H1 (cell line): ENCODE measurements at regions not wholly inside any gene's neighbourhood (a gene's known extent, or its start where the extent isn't known, plus 50 kb on each side); places are given as distances from the start of the nearest gene placed in this dataset.

Source experiments
- CTCF ChIA-PET: fragments of 300-600 bp; sonication (Branson Sonifier 250); formaldehyde crosslinking; loops from one replicate; lab custom pipeline; 2021; ENCODE audit not compliant: partially characterized antibody; lab: Charles Lee
- POLR2A ChIA-PET: fragments of 300-600 bp; sonication (Branson Sonifier 250); formaldehyde crosslinking; loops from one replicate; lab custom pipeline; 2021; ENCODE audit warnings: inconsistent platforms; ENCODE audit not compliant: partially characterized antibody; lab: Charles Lee
- DNase-seq, 2 experiments: peaks; one replicate each; pipeline versions ENCODE4 v3.0.0 to v3.0.0-alpha.2; 2010 to 2022; ENCODE audit warnings: low spot score in 2 of 2, low read depth in 1 of 2, mixed read lengths in 1 of 2
- FAIRE-seq: peaks from 2 replicates; lab custom pipeline; 2011; peaks lifted over from hg19 to GRCh38; lab: Jason Lieb, UNC
- H2AFZ ChIP-seq: 2 replicates; pipeline ENCODE4 v1.8.1; 2012; ENCODE audit warnings: low read length, inconsistent platforms
- H2AK5ac ChIP-seq: 2 replicates; pipeline ENCODE4 v1.6.1; 2013; ENCODE audit warnings: low read depth, low read length
- H2BK120ac ChIP-seq: replicated peaks from 2 replicates; pipeline ENCODE3; 2013; ENCODE audit warnings: low read depth, low read length, inconsistent platforms
- H2BK12ac ChIP-seq: 2 replicates; pipeline ENCODE4 v1.6.1; 2013; ENCODE audit warnings: low read depth, low read length
- H2BK15ac ChIP-seq: 2 replicates; pipeline ENCODE4 v1.6.1; 2013; ENCODE audit warnings: low read length
- H2BK20ac ChIP-seq: 2 replicates; pipeline ENCODE4 v1.6.1; 2013; ENCODE audit warnings: low read length
- H2BK5ac ChIP-seq: 2 replicates; pipeline ENCODE4 v1.6.1; 2013; ENCODE audit warnings: low read depth, low read length
- H3K14ac ChIP-seq: 2 replicates; pipeline ENCODE4 v1.6.1; 2013; ENCODE audit warnings: inconsistent platforms; ENCODE audit not compliant: insufficient read length
- H3K18ac ChIP-seq: 2 replicates; pipeline ENCODE4 v1.6.1; 2013; ENCODE audit warnings: low read length; ENCODE audit errors: extremely low read depth
- H3K23ac ChIP-seq: 2 replicates; pipeline ENCODE4 v1.6.1; 2013; ENCODE audit warnings: inconsistent platforms; ENCODE audit not compliant: insufficient read length
- H3K23me2 ChIP-seq: 2 replicates; pipeline ENCODE4 v1.6.1; 2013; ENCODE audit warnings: low read depth, low read length
- H3K27ac ChIP-seq: 2 replicates; pipeline ENCODE4 v1.6.1; 2011; ENCODE audit warnings: low read depth, low read length, inconsistent platforms
- H3K27me3 ChIP-seq, 4 experiments: replicated peaks in 1 of 4; 1 replicate in 1 of 4; 2 replicates in 3 of 4; pipeline versions ENCODE4 v1.6.1 to v1.8.1; 2011 to 2013; ENCODE audit warnings: low read length in 3 of 4, mild to moderate bottlenecking in 3 of 4, inconsistent platforms in 2 of 4, mixed read lengths in 2 of 4, moderate library complexity in 1 of 4; ENCODE audit not compliant: control insufficient read depth in 3 of 4, insufficient read depth in 3 of 4; ENCODE audit errors: extremely low read depth in 1 of 4
- H3K36me3 ChIP-seq, 4 experiments: 2 replicates each; pipeline versions ENCODE4 v1.6.1 to v1.8.1; 2011 to 2013; ENCODE audit warnings: mild to moderate bottlenecking in 4 of 4, low read length in 3 of 4, moderate library complexity in 2 of 4, control low read depth in 1 of 4, inconsistent platforms in 1 of 4; ENCODE audit not compliant: insufficient read depth in 4 of 4, control insufficient read depth in 2 of 4
- H3K4ac ChIP-seq: replicated peaks from 2 replicates; pipeline ENCODE3; 2013; ENCODE audit warnings: low read length, low read depth, mixed read lengths, inconsistent platforms; ENCODE audit not compliant: insufficient read length
- H3K4me1 ChIP-seq, 4 experiments: replicated peaks in 1 of 4; 1 replicate in 1 of 4; 2 replicates in 3 of 4; pipeline versions ENCODE4 v1.6.1 to v1.8.1; 2011 to 2013; ENCODE audit warnings: low read length in 3 of 4, inconsistent platforms in 2 of 4, mixed read lengths in 1 of 4; ENCODE audit not compliant: insufficient read depth in 4 of 4, control insufficient read depth in 3 of 4
- H3K4me2 ChIP-seq, 2 experiments: 2 replicates each; pipeline versions ENCODE4 v1.6.1 to v1.8.1; 2011 to 2013; ENCODE audit warnings: low read depth in 2 of 2, low read length in 2 of 2, control low read depth in 1 of 2, inconsistent platforms in 1 of 2, mild to moderate bottlenecking in 1 of 2; ENCODE audit not compliant: insufficient read depth in 1 of 2
- H3K4me3 ChIP-seq, 4 experiments: fragments of 200-600, 300-600 bp in 1 of 4; sonication (generic), shearing (Covaris generic), sonication (Bioruptor Twin) in 1 of 4; 2 replicates each; pipeline versions ENCODE4 v1.5.1 to v1.8.1; 2011 to 2016; ENCODE audit warnings: low read length in 4 of 4, low read depth in 3 of 4, control low read depth in 2 of 4, inconsistent platforms in 2 of 4, mild to moderate bottlenecking in 2 of 4, mixed read lengths in 1 of 4, moderate library complexity in 1 of 4; ENCODE audit not compliant: insufficient read depth in 2 of 4; ENCODE audit errors: extremely low read depth in 1 of 4
- H3K56ac ChIP-seq: replicated peaks from 2 replicates; pipeline ENCODE3; 2013; ENCODE audit warnings: low read depth, mild to moderate bottlenecking, mixed read lengths, low read length, inconsistent platforms; ENCODE audit not compliant: insufficient read length
- H3K79me1 ChIP-seq: 2 replicates; pipeline ENCODE4 v1.6.1; 2013; ENCODE audit warnings: low read depth, low read length, control low read depth
- H3K79me2 ChIP-seq, 2 experiments: 2 replicates each; pipeline versions ENCODE4 v1.6.1 to v1.8.1; 2012 to 2013; ENCODE audit warnings: low read length in 2 of 2, mild to moderate bottlenecking in 2 of 2, inconsistent platforms in 1 of 2; ENCODE audit not compliant: insufficient read depth in 2 of 2, control insufficient read depth in 1 of 2
- H3K9ac ChIP-seq, 4 experiments: replicated peaks in 1 of 4; 1 replicate in 1 of 4; 2 replicates in 3 of 4; pipeline versions ENCODE4 v1.6.1 to v1.8.1; 2011 to 2013; ENCODE audit warnings: low read depth in 3 of 4, low read length in 3 of 4, control low read depth in 2 of 4, mild to moderate bottlenecking in 2 of 4, moderate library complexity in 2 of 4, inconsistent platforms in 1 of 4; ENCODE audit errors: extremely low read depth in 1 of 4
- H3K9me3 ChIP-seq, 2 experiments: 2 replicates each; pipeline versions ENCODE4 v1.6.1 to v1.8.1; 2012 to 2013; ENCODE audit warnings: mild to moderate bottlenecking in 2 of 2, moderate library complexity in 2 of 2, control low read depth in 1 of 2, inconsistent platforms in 1 of 2, low read depth in 1 of 2, low read length in 1 of 2, mixed read lengths in 1 of 2; ENCODE audit not compliant: insufficient read depth in 2 of 2
- H4K20me1 ChIP-seq, 2 experiments: replicated peaks in 1 of 2; 2 replicates each; pipeline versions ENCODE3 to v1.8.1; 2011 to 2013; ENCODE audit warnings: inconsistent platforms in 2 of 2, low read length in 2 of 2, mild to moderate bottlenecking in 1 of 2; ENCODE audit not compliant: insufficient read depth in 2 of 2, control insufficient read depth in 1 of 2
- H4K5ac ChIP-seq: 2 replicates; pipeline ENCODE4 v1.6.1; 2013; ENCODE audit warnings: low read length, low read depth, mixed read lengths, inconsistent platforms; ENCODE audit not compliant: insufficient read length
- H4K8ac ChIP-seq: 2 replicates; pipeline ENCODE4 v1.8.0; 2013; ENCODE audit warnings: mild to moderate bottlenecking, moderate library complexity, low read length, inconsistent platforms; ENCODE audit not compliant: insufficient read depth; ENCODE audit errors: extremely low read depth
- H4K91ac ChIP-seq: replicated peaks from 2 replicates; pipeline ENCODE3; 2013; ENCODE audit warnings: low read length, mixed read lengths, inconsistent platforms; ENCODE audit not compliant: insufficient read length
- ASH2L ChIP-seq: fragments of 200-600, 300-600 bp; sonication (generic); IDR thresholded peaks from one replicate; pipeline ENCODE4 v1.7.1; 2017; ENCODE audit warnings: low read length
- CHD1 ChIP-seq: IDR thresholded peaks from 2 replicates; pipeline ENCODE4 v1.6.1; 2012; ENCODE audit warnings: low read depth, low read length, improper control_type of control experiment
- EGR1 ChIP-seq: IDR thresholded peaks from 2 replicates; pipeline ENCODE4 v1.6.1; 2011; ENCODE audit warnings: low read depth, low read length, borderline replicate concordance
- GTF2F1 ChIP-seq: IDR thresholded peaks from 2 replicates; pipeline ENCODE4 v1.6.1; 2012; ENCODE audit warnings: low read depth, low read length, improper control_type of control experiment, borderline replicate concordance
- HDAC6 ChIP-seq: IDR thresholded peaks from one replicate; pipeline ENCODE4 v1.7.1; 2012; ENCODE audit warnings: low read depth, mild to moderate bottlenecking, inconsistent platforms, low read length, moderate library complexity
- KDM4A ChIP-seq: IDR thresholded peaks from one replicate; pipeline ENCODE4 v1.7.1; 2012; ENCODE audit warnings: low read depth, mild to moderate bottlenecking, moderate library complexity, low read length, inconsistent platforms; ENCODE audit not compliant: severe bottlenecking
- KDM5A ChIP-seq: fragments of 200-600 bp; IDR thresholded peaks from 2 replicates; pipeline ENCODE4 v1.7.1; 2012; ENCODE audit warnings: mild to moderate bottlenecking, low read length, inconsistent platforms, mixed read lengths
- POLR2A ChIP-seq, 2 experiments: IDR thresholded peaks; 1 replicate in 1 of 2; 2 replicates in 1 of 2; pipeline ENCODE4 v1.6.1; 2011; ENCODE audit warnings: low read depth in 2 of 2, low read length in 2 of 2, mild to moderate bottlenecking in 2 of 2; ENCODE audit errors: control extremely low read depth in 1 of 2
- POLR2AphosphoS5 ChIP-seq: IDR thresholded peaks from 2 replicates; pipeline ENCODE4 v1.6.1; 2011; ENCODE audit warnings: low read depth, low read length
- RFX5 ChIP-seq: IDR thresholded peaks from 2 replicates; pipeline ENCODE4 v1.6.1; 2011; ENCODE audit warnings: low read depth, low read length, improper control_type of control experiment, borderline replicate concordance
- RNF2 ChIP-seq: fragments of 200-900, 300-1000 bp; sonication (generic); IDR thresholded peaks from 2 replicates; pipeline ENCODE4 v1.7.1; 2016; ENCODE audit warnings: borderline replicate concordance, low read depth, mild to moderate bottlenecking, antibody characterized with exemption, low read length; ENCODE audit not compliant: poor library complexity, severe bottlenecking; ENCODE audit errors: missing control alignments
- RXRA ChIP-seq: IDR thresholded peaks from 2 replicates; pipeline ENCODE4 v1.6.1; 2011; ENCODE audit warnings: low read depth, mild to moderate bottlenecking, low read length, moderate library complexity; ENCODE audit not compliant: insufficient read depth
- SAP30 ChIP-seq: fragments of 300-600 bp; sonication (generic); IDR thresholded peaks from 2 replicates; pipeline ENCODE4 v1.7.1; 2012; ENCODE audit warnings: low read length, moderate library complexity, mild to moderate bottlenecking, inconsistent platforms; ENCODE audit not compliant: insufficient read depth, insufficient replicate concordance
- SIRT6 ChIP-seq: IDR thresholded peaks from one replicate; pipeline ENCODE4 v1.7.1; 2012; ENCODE audit warnings: low read length, inconsistent platforms
- SP2 ChIP-seq: IDR thresholded peaks from 2 replicates; pipeline ENCODE4 v1.6.1; 2012; ENCODE audit warnings: mild to moderate bottlenecking, low read length, inconsistent platforms
- TF ChIP-seq, protein P1 (sequence below): IDR thresholded peaks from 2 replicates; pipeline ENCODE4 v1.6.1; 2011; ENCODE audit warnings: low read depth, mild to moderate bottlenecking, low read length; ENCODE audit not compliant: insufficient read depth

- Histone ChIP-seq H3K14ac (no peak overlapping the region), H3K23me2 (no peaks in the 10 kb centered on the region), H3K4me3 (no peak overlapping the region), H3K27ac (no peak overlapping the region), H4K20me1 (no peaks in the 10 kb centered on the region), H2BK20ac (no peak overlapping the region), H2AK5ac (no peak overlapping the region), H3K4ac (no peak overlapping the region), H3K9me3 (no peaks in the 10 kb centered on the region), H3K4me2 (no peak overlapping the region), H3K23ac (no peak overlapping the region), H3K27me3 (peaks cover 0 to 7% (median 2%) of the 10 kb centered on the region in 4 experiments; a peak in 4 of 7 replicates), H3K4me1 (peaks cover 0 to 8% (median 2%) of the 10 kb centered on the region in 4 experiments; a peak in 3 of 7 replicates), H3K9ac (no peak overlapping the region), H2BK120ac (no peak overlapping the region), H4K91ac (no peak overlapping the region), H2BK5ac (no peak overlapping the region), H2BK12ac (no peak overlapping the region), H4K5ac (no peak overlapping the region), H2AFZ (no peak overlapping the region), H3K56ac (no peak overlapping the region), H3K79me1 (no peaks in the 10 kb centered on the region), H3K36me3 (no peaks in the 10 kb centered on the region), H3K18ac (no peak overlapping the region), H4K8ac (no peak overlapping the region), H3K79me2 (no peaks in the 10 kb centered on the region), H2BK15ac (no peak overlapping the region)
- CTCF ChIA-PET, result interaction anchor here (0.8 kb wide), 1 partner anchor 11 kb away, joined by 3 read pairs; no protein-coding TSS in a partner anchor
- FAIRE-seq, result no peak
- POLR2A ChIA-PET, result no interaction called here
- DNase-seq, result no peak
- TF ChIP-seq SIRT6 (no peak), GTF2F1 (no peak), CHD1 (no peak), ASH2L (no peak), SP2 (no peak), RFX5 (no peak), RXRA (no peak), POLR2A (IDR thresholded peaks at IDR 0.05; ENCODE audit: control extremely low read depth in 1 of 2, low read depth in 2 of 2, low read length in 2 of 2) (no peak), RNF2 (no peak), EGR1 (no peak), SAP30 (no peak), KDM5A (no peak), HDAC6 (no peak), KDM4A (no peak), POLR2AphosphoS5 (no peak)
- TF ChIP-seq, protein P1, sequence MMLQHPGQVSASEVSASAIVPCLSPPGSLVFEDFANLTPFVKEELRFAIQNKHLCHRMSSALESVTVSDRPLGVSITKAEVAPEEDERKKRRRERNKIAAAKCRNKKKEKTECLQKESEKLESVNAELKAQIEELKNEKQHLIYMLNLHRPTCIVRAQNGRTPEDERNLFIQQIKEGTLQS, result no peak
Measured at GRCh38 chr2:147097747-147098146, 747.1 kb upstream of the ACVR2A start.
